ENCODE measurements at regions not wholly inside any gene's neighbourhood (a gene's known extent, or its start where the extent isn't known, plus 50 kb on each side); places are given as distances from the start of the nearest gene placed in this dataset.

DNA sequence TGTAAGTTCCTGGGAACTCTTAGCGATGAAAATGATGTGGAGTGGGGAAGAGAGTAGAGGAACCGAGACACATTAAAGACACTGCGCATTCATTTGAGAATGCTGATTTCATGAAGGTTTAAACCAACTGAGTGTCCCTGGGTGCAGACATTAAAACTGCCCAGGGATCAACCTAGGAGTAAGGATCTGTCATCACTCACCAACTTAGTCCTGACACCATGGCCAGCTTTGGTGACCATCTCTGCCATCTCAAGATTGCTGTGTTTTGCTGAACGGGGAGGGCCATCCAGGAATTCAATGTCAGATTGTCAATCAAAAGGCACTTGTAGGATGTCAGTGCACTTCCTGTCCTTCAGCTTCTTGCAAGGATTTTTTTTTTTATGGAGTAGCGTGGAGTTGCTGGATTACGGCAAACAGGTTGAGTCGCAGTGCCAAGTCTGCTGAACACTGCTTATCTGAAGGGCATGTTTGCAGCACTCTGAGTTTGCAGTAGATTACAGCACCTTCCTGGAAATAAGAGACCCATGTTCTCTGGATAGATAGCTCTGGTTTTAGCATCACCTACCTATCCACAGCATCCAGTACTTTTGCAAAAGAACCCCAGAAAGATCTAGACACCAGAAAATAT lies 258.1 kb upstream of the IRX3 start:
- no peaks in the 10 kb centered on the region for H3K36me3 ChIP-seq
- intact Hi-C loops (cut with DNase I; ENCODE audit: low total_unique reads), result no loop called here
- H3K4me3 ChIP-seq, result no peak overlapping the region
- no peaks in the 10 kb centered on the region for H3K4me1 ChIP-seq
- no peak for DNase-seq
- no peaks in the 10 kb centered on the region for H3K9me3 ChIP-seq
- TF ChIP-seq POLR2A (IDR thresholded peaks at IDR 0.05), result no peak
- TF ChIP-seq, protein P1, sequence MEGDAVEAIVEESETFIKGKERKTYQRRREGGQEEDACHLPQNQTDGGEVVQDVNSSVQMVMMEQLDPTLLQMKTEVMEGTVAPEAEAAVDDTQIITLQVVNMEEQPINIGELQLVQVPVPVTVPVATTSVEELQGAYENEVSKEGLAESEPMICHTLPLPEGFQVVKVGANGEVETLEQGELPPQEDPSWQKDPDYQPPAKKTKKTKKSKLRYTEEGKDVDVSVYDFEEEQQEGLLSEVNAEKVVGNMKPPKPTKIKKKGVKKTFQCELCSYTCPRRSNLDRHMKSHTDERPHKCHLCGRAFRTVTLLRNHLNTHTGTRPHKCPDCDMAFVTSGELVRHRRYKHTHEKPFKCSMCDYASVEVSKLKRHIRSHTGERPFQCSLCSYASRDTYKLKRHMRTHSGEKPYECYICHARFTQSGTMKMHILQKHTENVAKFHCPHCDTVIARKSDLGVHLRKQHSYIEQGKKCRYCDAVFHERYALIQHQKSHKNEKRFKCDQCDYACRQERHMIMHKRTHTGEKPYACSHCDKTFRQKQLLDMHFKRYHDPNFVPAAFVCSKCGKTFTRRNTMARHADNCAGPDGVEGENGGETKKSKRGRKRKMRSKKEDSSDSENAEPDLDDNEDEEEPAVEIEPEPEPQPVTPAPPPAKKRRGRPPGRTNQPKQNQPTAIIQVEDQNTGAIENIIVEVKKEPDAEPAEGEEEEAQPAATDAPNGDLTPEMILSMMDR (IDR thresholded peaks at IDR 0.05), result no peak
- no peaks in the 10 kb centered on the region for H3K27me3 ChIP-seq
- H3K27ac ChIP-seq, result no peak overlapping the region

DNA sequence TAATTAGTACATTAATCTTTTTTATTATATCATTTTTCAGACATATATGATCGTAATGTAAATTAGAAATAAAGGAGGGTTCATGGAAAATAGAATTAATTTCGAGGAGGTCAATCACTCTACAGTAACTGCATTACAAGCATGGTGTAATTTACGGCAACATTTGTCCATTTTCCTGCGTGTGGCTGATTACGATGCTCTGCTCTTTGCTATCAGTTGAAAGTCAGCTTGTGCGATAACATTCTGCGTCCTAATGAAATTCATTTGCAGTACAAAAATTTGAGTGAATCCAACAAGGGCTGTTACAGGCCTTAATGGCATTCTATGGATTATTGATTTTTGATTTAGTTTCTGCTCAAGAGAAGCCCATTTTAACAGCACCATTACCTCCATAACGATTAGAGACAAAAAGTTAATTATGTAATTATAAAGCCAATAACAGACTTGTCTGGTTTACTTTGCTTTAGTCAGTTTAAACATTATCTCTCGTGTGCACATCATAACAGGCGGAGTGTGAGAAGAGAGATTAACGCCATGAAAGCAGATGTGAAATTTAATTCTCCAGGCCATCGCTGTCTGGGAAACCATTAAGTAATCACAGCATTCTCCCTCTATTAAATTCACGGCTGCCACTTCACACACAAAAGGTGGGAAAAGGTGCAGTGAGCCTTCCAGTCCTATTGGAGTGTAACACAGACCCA lies 256.4 kb upstream of the IRX3 start:
- intact Hi-C loops (cut with DNase I; ENCODE audit: low total_unique reads), result no loop called here
- no peak overlapping the region for H3K4me3 ChIP-seq
- H3K9me3 ChIP-seq, result no peaks in the 10 kb centered on the region
- no peak for DNase-seq
- no peaks in the 10 kb centered on the region for H3K36me3 ChIP-seq
- no peaks in the 10 kb centered on the region for H3K27me3 ChIP-seq
- H3K4me1 ChIP-seq, result no peaks in the 10 kb centered on the region
- no peak overlapping the region for H3K27ac ChIP-seq
- TF ChIP-seq POLR2A (IDR thresholded peaks at IDR 0.05), result no peak
- TF ChIP-seq, protein P1 (IDR thresholded peaks at IDR 0.05), result no peak

DNA sequence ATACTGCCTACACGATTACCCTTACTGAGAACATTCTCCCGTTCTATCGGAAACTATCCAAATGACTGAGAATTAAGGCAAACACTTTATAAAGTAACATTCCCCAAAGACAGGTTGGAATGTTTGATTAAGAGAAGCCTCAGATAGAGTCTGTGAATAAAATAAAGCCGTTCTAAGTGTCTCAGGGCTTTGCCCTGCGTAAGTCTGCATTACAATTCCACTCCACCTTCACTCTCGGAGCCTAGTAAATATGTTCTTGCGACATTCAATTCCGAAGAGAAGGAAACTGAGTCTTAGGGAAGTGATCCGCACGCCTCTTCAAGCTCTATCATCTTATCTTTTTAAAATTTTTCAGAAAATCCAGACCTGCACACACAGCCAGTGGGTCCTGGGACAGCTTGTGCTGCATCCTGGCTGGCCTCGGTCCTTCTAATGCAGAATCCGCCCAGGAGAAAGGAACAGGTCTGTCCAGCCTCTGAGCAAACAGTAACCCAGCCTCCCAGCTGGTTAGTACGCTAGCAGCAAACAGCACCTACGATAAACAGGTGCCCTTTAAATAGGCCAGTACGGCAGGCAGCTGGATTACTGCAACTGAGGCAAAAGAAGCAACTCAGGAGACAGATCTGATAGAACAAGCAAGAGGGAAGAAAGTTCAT lies 254.1 kb upstream of the IRX3 start:
- intact Hi-C loops (cut with DNase I; ENCODE audit: low total_unique reads), result no loop called here
- no peaks in the 10 kb centered on the region for H3K4me1 ChIP-seq
- DNase-seq, result no peak
- H3K27me3 ChIP-seq, result no peaks in the 10 kb centered on the region
- H3K36me3 ChIP-seq, result no peaks in the 10 kb centered on the region
- H3K4me3 ChIP-seq, result no peak overlapping the region
- no peak overlapping the region for H3K27ac ChIP-seq
- H3K9me3 ChIP-seq, result no peaks in the 10 kb centered on the region
- TF ChIP-seq, protein P1 (IDR thresholded peaks at IDR 0.05), result no peak
- no peak for TF ChIP-seq POLR2A (IDR thresholded peaks at IDR 0.05)

DNA sequence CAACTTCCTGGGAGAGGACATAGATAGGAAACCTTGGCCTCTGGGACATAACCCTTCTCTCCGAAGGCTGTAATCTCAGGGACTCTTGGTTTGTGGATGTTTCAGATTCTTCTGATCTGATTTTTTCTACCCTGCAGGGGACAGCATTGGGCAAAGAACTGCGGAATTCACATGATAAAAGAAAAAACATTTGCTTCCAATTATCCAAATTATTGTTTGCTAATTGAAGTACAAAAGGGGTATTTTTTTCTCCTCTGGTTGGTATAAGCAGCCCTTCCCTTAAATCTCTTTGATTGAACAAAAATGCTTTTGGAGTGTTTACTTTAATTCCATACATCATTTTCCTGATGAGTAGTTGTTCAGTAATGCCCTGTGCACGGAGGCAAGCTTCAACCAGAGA lies 251.7 kb upstream of the IRX3 start:
- TF ChIP-seq POLR2A (IDR thresholded peaks at IDR 0.05), result no peak
- TF ChIP-seq, protein P1 (IDR thresholded peaks at IDR 0.05), result no peak
- H3K27me3 ChIP-seq, result no peaks in the 10 kb centered on the region
- H3K36me3 ChIP-seq, result no peaks in the 10 kb centered on the region
- H3K27ac ChIP-seq, result no peak overlapping the region
- intact Hi-C loops (cut with DNase I; ENCODE audit: low total_unique reads), result no loop called here
- H3K4me1 ChIP-seq, result no peaks in the 10 kb centered on the region
- no peak overlapping the region for H3K4me3 ChIP-seq
- DNase-seq, result no peak
- H3K9me3 ChIP-seq, result no peaks in the 10 kb centered on the region

GRCh38 chr16:54533856-54534490 lies 247.4 kb upstream of the IRX3 start:
- no peak for DNase-seq
- no peaks in the 10 kb centered on the region for H3K27me3 ChIP-seq
- H3K27ac ChIP-seq, result no peak overlapping the region
- no peak for TF ChIP-seq POLR2A (IDR thresholded peaks at IDR 0.05)
- TF ChIP-seq, protein P1 (IDR thresholded peaks at IDR 0.05), result no peak
- intact Hi-C loops (cut with DNase I; ENCODE audit: low total_unique reads), result no loop called here
- H3K4me1 ChIP-seq, result no peaks in the 10 kb centered on the region
- no peak overlapping the region for H3K4me3 ChIP-seq
- H3K9me3 ChIP-seq, result no peaks in the 10 kb centered on the region
- no peaks in the 10 kb centered on the region for H3K36me3 ChIP-seq
